Stimulated activated effector memory CD8-positive, alpha-beta T cell treated with anti-CD3 and anti-CD28 coated beads, Interleukin-12 subunit alpha, Interleukin-12 subunit beta, amount 100 ng/mL, for 72 hours (primary cell): ENCODE measurements at regions not wholly inside any gene's neighbourhood (a gene's known extent, or its start where the extent isn't known, plus 50 kb on each side); places are given as distances from the start of the nearest gene placed in this dataset.
A peak's percentile ranks its signal among the peaks of the same experiment; 100 is the strongest.
"Not testable (repeated sequence)": the region's sequence is repeated elsewhere in the genome, so short reads cannot be mapped to it uniquely, and the experiment has no call there.

Experiments
- ATAC-seq: fragments of 150-1000 bp; cut with Tn5 transposase; 2 replicates; pipeline ENCODE4 v1.10.0; 2021
- DNase-seq, 2 donors: peaks; one replicate each; pipeline ENCODE4 v3.0.0; 2021 to 2022; ENCODE audit warnings: low spot score in 2 of 2
- H3K27ac Mint-ChIP-seq: one replicate; pipeline ENCODE4 v1.8.0; 2022; ENCODE audit warnings: mild to moderate bottlenecking, mixed read lengths
- H3K36me3 Mint-ChIP-seq: one replicate; pipeline ENCODE4 v1.8.0; 2022; ENCODE audit warnings: mild to moderate bottlenecking, mixed read lengths
- H3K4me1 Mint-ChIP-seq: one replicate; pipeline ENCODE4 v1.8.0; 2022; ENCODE audit warnings: mixed read lengths
- H3K4me3 Mint-ChIP-seq: one replicate; pipeline ENCODE4 v1.8.0; 2022; ENCODE audit warnings: mild to moderate bottlenecking, mixed read lengths
- H3K9me3 Mint-ChIP-seq: one replicate; pipeline ENCODE4 v1.8.0; 2022; ENCODE audit warnings: mixed read lengths

- no peaks in the 10 kb centered on the region for H3K4me1 Mint-ChIP-seq
- no peak overlapping the region for H3K4me3 Mint-ChIP-seq
- ATAC-seq (no peak), DNase-seq (no peak)
- H3K27ac Mint-ChIP-seq = no peak overlapping the region
- H3K36me3 Mint-ChIP-seq = no peaks in the 10 kb centered on the region
- H3K9me3 Mint-ChIP-seq = peaks cover 3% of the 10 kb centered on the region
Observed at GRCh38 chr12:93237235-93237915, 140.3 kb upstream of the NUDT4 start.

DNA sequence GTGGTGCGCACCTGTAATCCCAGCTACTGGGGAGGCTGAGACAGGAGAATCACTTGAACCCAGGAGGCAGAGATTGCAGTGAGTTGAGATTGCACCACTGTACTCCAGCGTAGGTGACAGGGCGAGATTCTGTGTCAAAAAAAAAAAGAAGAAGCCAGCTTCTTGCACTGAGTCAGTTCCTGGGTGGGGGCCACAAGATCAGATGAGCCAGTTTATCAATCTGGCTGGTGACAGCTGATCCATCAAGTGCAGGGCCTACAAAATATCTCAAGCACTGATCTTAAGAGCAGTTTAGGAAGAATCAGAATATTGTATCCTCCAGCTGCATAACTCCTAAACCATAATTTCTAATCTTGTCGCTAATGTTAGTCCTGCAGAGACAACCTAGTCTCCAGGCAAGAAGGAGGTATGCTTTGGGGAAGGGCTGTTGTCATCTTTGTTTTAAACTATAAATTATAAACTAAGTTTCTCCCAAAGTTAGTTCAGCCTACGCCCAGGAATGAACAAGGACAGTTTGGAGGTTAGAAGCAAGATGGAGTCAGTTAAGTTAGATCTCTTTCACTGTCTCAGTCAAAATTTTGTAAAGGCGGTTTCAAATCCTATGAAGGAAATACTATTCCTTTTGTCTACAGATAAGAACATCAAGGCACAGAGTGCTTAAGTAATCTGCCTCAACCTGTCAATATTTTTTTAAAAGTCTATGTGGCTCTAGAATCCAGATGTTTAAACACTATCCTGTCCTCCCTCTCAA lies 139.0 kb upstream of the NUDT4 start:
- H3K9me3 Mint-ChIP-seq, H3K27ac Mint-ChIP-seq, H3K4me3 Mint-ChIP-seq, DNase-seq, ATAC-seq, H3K4me1 Mint-ChIP-seq, H3K36me3 Mint-ChIP-seq: not testable (repeated sequence)

DNA sequence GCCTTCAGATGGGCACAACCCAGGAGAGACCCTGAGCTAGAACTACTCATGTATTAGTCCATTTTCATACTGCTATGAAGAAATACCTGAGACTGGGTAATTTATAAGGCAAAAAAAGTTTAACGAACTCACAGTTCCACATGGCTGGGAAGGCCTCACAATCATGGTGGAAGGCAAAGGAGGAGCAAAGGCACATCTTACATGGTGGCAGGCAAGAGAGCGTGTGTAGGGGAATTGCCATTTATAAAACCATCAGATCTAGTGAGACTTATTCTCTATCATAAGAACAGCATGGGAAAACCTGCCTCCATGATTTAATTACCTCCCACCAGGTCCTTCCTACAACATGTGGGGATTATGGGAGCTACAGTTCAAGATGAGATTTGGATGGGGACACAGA lies 137.9 kb upstream of the NUDT4 start:
- peaks cover 11% of the 10 kb centered on the region for H3K4me1 Mint-ChIP-seq
- not testable (repeated sequence) for ATAC-seq, H3K36me3 Mint-ChIP-seq, DNase-seq, H3K9me3 Mint-ChIP-seq, H3K27ac Mint-ChIP-seq, H3K4me3 Mint-ChIP-seq

- peaks cover 11% of the 10 kb centered on the region for H3K4me1 Mint-ChIP-seq
- DNase-seq = no peak
- no peak for ATAC-seq
- H3K27ac Mint-ChIP-seq = no peak overlapping the region
- peaks cover 3% of the 10 kb centered on the region for H3K9me3 Mint-ChIP-seq
- H3K36me3 Mint-ChIP-seq = no peaks in the 10 kb centered on the region
- H3K4me3 Mint-ChIP-seq = no peak overlapping the region
Observed at GRCh38 chr12:93242154-93242972, 135.4 kb upstream of the NUDT4 start.

DNA sequence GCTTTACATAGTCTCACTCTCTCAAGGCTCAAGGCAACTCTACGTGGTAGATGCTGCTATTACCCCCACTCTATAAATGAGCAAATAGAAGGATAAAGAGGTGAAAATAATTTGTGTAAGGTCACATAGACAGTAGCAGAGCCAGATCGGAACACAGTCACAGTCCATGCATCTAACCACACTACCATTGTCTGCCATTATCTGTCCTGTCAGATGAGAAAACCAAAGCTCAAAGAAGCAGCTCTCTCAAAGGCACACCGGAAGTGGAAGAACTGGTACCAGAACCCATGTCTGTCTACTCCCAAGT lies 134.4 kb upstream of the NUDT4 start:
- H3K4me1 Mint-ChIP-seq = peaks cover 11% of the 10 kb centered on the region
- DNase-seq (no peak), ATAC-seq (no peak)
- no peak overlapping the region for H3K27ac Mint-ChIP-seq
- H3K4me3 Mint-ChIP-seq = no peak overlapping the region
- H3K9me3 Mint-ChIP-seq = peaks cover 3% of the 10 kb centered on the region
- H3K36me3 Mint-ChIP-seq = no peaks in the 10 kb centered on the region

GRCh38 chr12:93243689-93244513 lies 133.8 kb upstream of the NUDT4 start:
- Mint-ChIP-seq H3K4me1 (peaks cover 13% of the 10 kb centered on the region), H3K36me3 (no peaks in the 10 kb centered on the region)
- ATAC-seq = peak; percentile 38

GRCh38 chr12:93244514-93245077 lies 133.1 kb upstream of the NUDT4 start:
- H3K4me1 Mint-ChIP-seq = peaks cover 20% of the 10 kb centered on the region
- peaks cover 2% of the 10 kb centered on the region for H3K9me3 Mint-ChIP-seq
- H3K4me3 Mint-ChIP-seq = no peak overlapping the region
- peak; percentile 36 for ATAC-seq
- no peak overlapping the region for H3K27ac Mint-ChIP-seq
- DNase-seq = no peak
- H3K36me3 Mint-ChIP-seq = no peaks in the 10 kb centered on the region

More at GRCh38 chr12:93243689-93244513, 133.8 kb upstream of the NUDT4 start:
- no peak for DNase-seq
- H3K9me3 Mint-ChIP-seq = peaks cover 3% of the 10 kb centered on the region
- H3K27ac Mint-ChIP-seq = no peak overlapping the region
- no peak overlapping the region for H3K4me3 Mint-ChIP-seq

DNA sequence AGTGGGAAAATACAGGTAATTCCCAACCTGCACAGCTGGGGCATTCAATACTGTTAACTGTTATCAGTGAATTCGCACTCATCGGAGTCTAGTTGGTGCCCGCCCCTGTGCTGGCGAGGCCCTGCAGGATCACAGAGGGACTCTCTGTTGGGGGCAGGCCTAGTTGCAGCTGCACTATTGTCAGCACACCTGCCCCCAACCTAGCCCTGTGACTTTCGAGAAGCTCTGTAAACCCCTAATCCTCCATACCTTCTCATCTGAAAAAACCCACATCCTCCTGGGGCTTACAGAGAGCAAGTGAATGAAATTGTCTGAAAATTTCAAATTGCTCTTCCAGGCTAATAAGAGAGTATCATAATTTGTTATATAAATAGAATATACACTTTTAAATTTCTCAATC lies 132.2 kb upstream of the NUDT4 start:
- Mint-ChIP-seq H3K4me1 (peaks cover 24% of the 10 kb centered on the region), H3K36me3 (no peaks in the 10 kb centered on the region), H3K27ac (no peak overlapping the region), H3K9me3 (no peaks in the 10 kb centered on the region), H3K4me3 (no peak overlapping the region)
- ATAC-seq = peak; percentile 53
- no peak for DNase-seq

GRCh38 chr12:93247313-93247991 lies 130.3 kb upstream of the NUDT4 start:
- Mint-ChIP-seq H3K27ac (peak overlapping the region; percentile 40), H3K9me3 (no peaks in the 10 kb centered on the region), H3K4me3 (no peak overlapping the region), H3K4me1 (peaks cover 24% of the 10 kb centered on the region), H3K36me3 (no peaks in the 10 kb centered on the region)
- ATAC-seq (no peak), DNase-seq (no peak)

DNA sequence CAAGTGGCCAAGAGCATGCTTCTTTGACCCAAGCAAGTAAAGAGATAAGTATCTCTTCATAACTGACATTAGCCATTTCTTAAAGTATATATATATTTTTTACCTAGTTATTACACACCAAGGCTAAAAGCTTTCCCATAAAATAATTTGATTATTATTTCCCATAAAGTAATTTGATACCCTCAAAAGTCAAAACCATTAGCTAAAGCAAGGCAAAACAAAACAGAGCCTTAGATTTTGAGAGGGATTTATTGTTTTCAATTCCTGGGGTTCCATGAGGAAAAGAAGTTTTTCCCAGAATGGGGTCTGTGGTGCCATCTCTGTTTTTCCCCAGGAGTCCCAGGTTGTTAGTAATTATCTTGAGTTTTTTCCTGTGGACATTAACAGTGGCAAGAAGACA lies 125.5 kb upstream of the NUDT4 start:
- no peak overlapping the region for H3K4me3 Mint-ChIP-seq
- no peak for ATAC-seq
- H3K27ac Mint-ChIP-seq = no peak overlapping the region
- H3K4me1 Mint-ChIP-seq = peaks cover 13% of the 10 kb centered on the region
- peaks cover 8% of the 10 kb centered on the region for H3K9me3 Mint-ChIP-seq
- DNase-seq = no peak
- H3K36me3 Mint-ChIP-seq = no peaks in the 10 kb centered on the region

- Mint-ChIP-seq H3K4me3 (no peak overlapping the region), H3K36me3 (no peaks in the 10 kb centered on the region), H3K27ac (no peak overlapping the region), H3K4me1 (peaks cover 1% of the 10 kb centered on the region), H3K9me3 (peaks cover 8% of the 10 kb centered on the region)
- ATAC-seq (no peak), DNase-seq (no peak)
Observed at GRCh38 chr12:93254911-93255310, 122.8 kb upstream of the NUDT4 start.

DNA sequence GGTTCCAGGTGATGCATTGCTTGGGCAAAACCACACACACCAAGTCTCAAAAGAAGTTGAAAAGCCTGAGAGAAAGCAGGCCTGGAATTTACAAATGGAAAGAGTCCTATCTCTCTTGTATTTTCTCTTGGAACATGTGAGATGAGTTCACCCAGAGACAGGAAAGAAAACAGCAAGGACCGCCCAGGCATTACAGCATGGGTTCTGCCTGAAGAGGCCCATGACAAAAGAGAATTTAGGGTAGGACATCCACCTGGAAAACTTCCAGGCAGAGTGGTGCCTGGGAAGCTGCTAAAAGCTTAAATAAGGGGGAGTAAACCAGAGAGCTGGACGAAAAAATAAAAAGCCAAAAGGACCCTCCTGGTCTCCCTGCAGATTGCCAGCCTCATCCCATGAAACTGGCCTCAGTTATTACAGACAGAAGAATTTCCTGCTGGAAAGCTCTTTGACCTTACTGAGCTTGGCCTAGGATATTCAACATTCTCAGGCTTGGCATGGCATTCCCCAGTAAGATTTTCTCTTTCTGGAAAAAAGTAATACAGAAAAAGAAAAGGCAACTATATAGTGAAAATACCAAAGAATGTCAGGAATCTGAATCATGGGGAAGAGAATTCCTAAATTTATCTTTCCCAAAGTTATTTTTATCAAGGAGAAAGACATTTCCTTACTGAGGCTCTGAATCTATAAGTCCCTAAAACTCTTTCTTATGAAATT lies 121.3 kb upstream of the NUDT4 start:
- Mint-ChIP-seq H3K27ac (no peak overlapping the region), H3K36me3 (no peaks in the 10 kb centered on the region), H3K4me1 (no peaks in the 10 kb centered on the region), H3K4me3 (no peak overlapping the region), H3K9me3 (peaks cover 8% of the 10 kb centered on the region)
- no peak for ATAC-seq
- no peak for DNase-seq

DNA sequence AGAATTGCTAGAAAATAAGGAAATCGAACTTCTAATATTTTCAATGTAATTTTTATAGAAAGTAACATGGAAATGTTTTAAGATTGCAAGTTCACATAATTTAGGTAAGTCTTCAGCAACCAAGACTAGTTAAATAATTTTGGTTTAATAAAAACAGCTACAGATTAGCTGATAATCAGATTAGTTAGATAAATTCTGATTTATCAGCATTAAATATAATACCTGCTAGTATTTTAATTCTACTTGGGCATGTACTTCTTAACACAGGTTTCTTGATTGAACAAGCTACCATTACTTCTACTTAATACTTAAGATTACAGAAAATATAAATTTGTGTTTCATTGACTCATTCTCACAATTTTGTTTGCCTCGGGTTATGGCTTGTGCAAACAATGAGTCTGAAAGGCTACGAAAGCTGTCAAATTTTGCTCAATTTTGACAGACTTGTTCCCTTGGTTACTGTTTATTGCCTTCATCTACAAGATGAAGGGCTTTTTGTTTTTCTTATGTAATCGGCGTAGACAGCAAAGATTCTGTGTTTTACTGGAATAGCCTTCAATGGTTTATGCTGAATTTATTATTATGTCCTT lies 116.1 kb upstream of the NUDT4 start:
- Mint-ChIP-seq H3K36me3 (no peaks in the 10 kb centered on the region), H3K4me3 (no peak overlapping the region), H3K4me1 (no peaks in the 10 kb centered on the region), H3K9me3 (no peaks in the 10 kb centered on the region), H3K27ac (no peak overlapping the region)
- DNase-seq (no peak), ATAC-seq (no peak)

GRCh38 chr12:93272997-93273396 lies 104.7 kb upstream of the NUDT4 start:
- no peak overlapping the region for H3K27ac Mint-ChIP-seq
- ATAC-seq = no peak
- H3K9me3 Mint-ChIP-seq = no peaks in the 10 kb centered on the region
- H3K36me3 Mint-ChIP-seq = no peaks in the 10 kb centered on the region
- no peak for DNase-seq
- H3K4me3 Mint-ChIP-seq = no peak overlapping the region
- H3K4me1 Mint-ChIP-seq = peaks cover 7% of the 10 kb centered on the region
